GM12878 (cell line): ENCODE measurements at regions not wholly inside any gene's neighbourhood (a gene's known extent, or its start where the extent isn't known, plus 50 kb on each side); places are given as distances from the start of the nearest gene placed in this dataset.

ENCODE experiments used
- EP300 ChIP-seq, 2 experiments: fragments of 150-350 bp in 1 of 2; IDR thresholded peaks; 2 replicates each; pipeline ENCODE4 v1.6.1; 2011 to 2012; ENCODE audit warnings: low read depth in 2 of 2, low read length in 2 of 2, borderline replicate concordance in 1 of 2, improper control_type of control experiment in 1 of 2, inconsistent platforms in 1 of 2; ENCODE audit not compliant: control insufficient read depth in 1 of 2
- FOXK2 ChIP-seq: fragments of 450-650 bp; IDR thresholded peaks from 2 replicates; pipeline ENCODE4 v1.6.1; 2017; ENCODE audit warnings: mild to moderate bottlenecking, moderate library complexity
- MAX ChIP-seq: IDR thresholded peaks from 2 replicates; pipeline ENCODE4 v1.6.1; 2012; ENCODE audit warnings: low read depth, low read length, improper control_type of control experiment
- MXI1 ChIP-seq: fragments of 150-350 bp; IDR thresholded peaks from 2 replicates; pipeline ENCODE4 v1.6.1; 2011; ENCODE audit warnings: low read depth, mild to moderate bottlenecking, inconsistent platforms, low read length, improper control_type of control experiment
- POU2F2 ChIP-seq: IDR thresholded peaks from 3 replicates; pipeline ENCODE4 v1.6.1; 2011; ENCODE audit warnings: low read depth, mild to moderate bottlenecking, low read length, borderline replicate concordance
- SIX5 ChIP-seq: IDR thresholded peaks from 2 replicates; pipeline ENCODE4 v1.6.1; 2011; ENCODE audit warnings: mild to moderate bottlenecking, low read depth, low read length, moderate library complexity; ENCODE audit not compliant: severe bottlenecking
- SMC3 ChIP-seq: IDR thresholded peaks from 2 replicates; pipeline ENCODE4 v1.6.1; 2011; ENCODE audit warnings: low read length, improper control_type of control experiment, borderline replicate concordance
- SUPT20H ChIP-seq: IDR thresholded peaks from 2 replicates; pipeline ENCODE4 v1.6.1; 2011; ENCODE audit warnings: low read depth, mild to moderate bottlenecking, low read length, moderate library complexity, borderline replicate concordance; ENCODE audit not compliant: control insufficient read depth
- TF ChIP-seq, protein P1 (sequence below), 3 experiments: IDR thresholded peaks in 2 of 3; conservative IDR thresholded peaks in 1 of 3; 2 replicates each; pipeline ENCODE4 v1.5.1; 2011; ENCODE audit warnings: low read depth in 3 of 3, low read length in 3 of 3, mild to moderate bottlenecking in 3 of 3, control low read depth in 2 of 3, moderate library complexity in 2 of 3, inconsistent platforms in 1 of 3, mixed read lengths in 1 of 3; ENCODE audit not compliant: control insufficient read depth in 2 of 3, insufficient read depth in 1 of 3; ENCODE audit errors: extremely low read depth in 1 of 3

GRCh38 chr13:98083936-98084335, 59.0 kb upstream of the FARP1 start:
- TF ChIP-seq SMC3: no peak
- no peak for TF ChIP-seq FOXK2
- TF ChIP-seq MAX: no peak
- TF ChIP-seq, protein P1, sequence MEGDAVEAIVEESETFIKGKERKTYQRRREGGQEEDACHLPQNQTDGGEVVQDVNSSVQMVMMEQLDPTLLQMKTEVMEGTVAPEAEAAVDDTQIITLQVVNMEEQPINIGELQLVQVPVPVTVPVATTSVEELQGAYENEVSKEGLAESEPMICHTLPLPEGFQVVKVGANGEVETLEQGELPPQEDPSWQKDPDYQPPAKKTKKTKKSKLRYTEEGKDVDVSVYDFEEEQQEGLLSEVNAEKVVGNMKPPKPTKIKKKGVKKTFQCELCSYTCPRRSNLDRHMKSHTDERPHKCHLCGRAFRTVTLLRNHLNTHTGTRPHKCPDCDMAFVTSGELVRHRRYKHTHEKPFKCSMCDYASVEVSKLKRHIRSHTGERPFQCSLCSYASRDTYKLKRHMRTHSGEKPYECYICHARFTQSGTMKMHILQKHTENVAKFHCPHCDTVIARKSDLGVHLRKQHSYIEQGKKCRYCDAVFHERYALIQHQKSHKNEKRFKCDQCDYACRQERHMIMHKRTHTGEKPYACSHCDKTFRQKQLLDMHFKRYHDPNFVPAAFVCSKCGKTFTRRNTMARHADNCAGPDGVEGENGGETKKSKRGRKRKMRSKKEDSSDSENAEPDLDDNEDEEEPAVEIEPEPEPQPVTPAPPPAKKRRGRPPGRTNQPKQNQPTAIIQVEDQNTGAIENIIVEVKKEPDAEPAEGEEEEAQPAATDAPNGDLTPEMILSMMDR (IDR thresholded peaks at IDR 0.05 in 2 of 3, conservative IDR thresholded peaks at IDR 0.05 in 1 of 3; ENCODE audit: control insufficient read depth in 2 of 3, extremely low read depth in 1 of 3, insufficient read depth in 1 of 3, low read depth in 3 of 3, low read length in 3 of 3): no peak
- no peak for TF ChIP-seq POU2F2
- TF ChIP-seq SUPT20H: no peak
- TF ChIP-seq MXI1: no peak
- no peak for TF ChIP-seq SIX5
- TF ChIP-seq EP300 (IDR thresholded peaks at IDR 0.05; ENCODE audit: borderline replicate concordance in 1 of 2, control insufficient read depth in 1 of 2, low read depth in 2 of 2, low read length in 2 of 2): no peak
